ENCODE measurements at regions not wholly inside any gene's neighbourhood (a gene's known extent, or its start where the extent isn't known, plus 50 kb on each side); places are given as distances from the start of the nearest gene placed in this dataset.

- H3K36me3 ChIP-seq (ENCODE audit: insufficient read depth, low read length), result no peaks in the 10 kb centered on the region
- H3K9me3 ChIP-seq (ENCODE audit: low read length), result no peaks in the 10 kb centered on the region
- H3K9me2 ChIP-seq (ENCODE audit: insufficient read depth, low read length), result no peaks in the 10 kb centered on the region
- BruUV-seq (replicated peaks), result no TSS peak
- TF ChIP-seq EZH2phosphoT487 (IDR thresholded peaks at IDR 0.05; ENCODE audit: borderline replicate concordance, low read depth, low read length), result no peak
- no peak for TF ChIP-seq CTCF (conservative IDR thresholded peaks at IDR 0.05; ENCODE audit: low read length)
- H3K4me3 ChIP-seq (ENCODE audit: low read depth, low read length, poor library complexity, severe bottlenecking), result no peak overlapping the region
- CTCF ChIA-PET (ENCODE audit: unreplicated experiment), result no interaction called here
- no peaks in the 10 kb centered on the region for H4K20me1 ChIP-seq (ENCODE audit: insufficient read depth, low read length)
- H3K79me2 ChIP-seq (ENCODE audit: insufficient read depth, low read depth, low read length), result no peaks in the 10 kb centered on the region
- no peak for DNase-seq (ENCODE audit: low spot score)
- H2AFZ ChIP-seq (ENCODE audit: low read length), result no peak overlapping the region
- H3K4me1 ChIP-seq (ENCODE audit: insufficient read depth, low read length, poor library complexity, severe bottlenecking), result no peaks in the 10 kb centered on the region
- H3K4me2 ChIP-seq (ENCODE audit: low read length), result no peak overlapping the region
- intact Hi-C loops (cut with micrococcal nuclease; ENCODE audit: unreplicated experiment), result no loop called here
- H3K27ac ChIP-seq (ENCODE audit: low read depth, low read length, poor library complexity, severe bottlenecking), result no peak overlapping the region
- POLR2A ChIA-PET, result no interaction called here
Measured at GRCh38 chr15:79516646-79517045, 84.5 kb downstream of the MINAR1 start.

- H3K36me3 ChIP-seq (ENCODE audit: insufficient read depth, low read length), result no peaks in the 10 kb centered on the region
- CTCF ChIA-PET (ENCODE audit: unreplicated experiment), result interaction anchor here (0.7 kb wide), 1 partner anchor 9 kb away, joined by 5 read pairs; no protein-coding TSS in a partner anchor
- H3K9me2 ChIP-seq (ENCODE audit: insufficient read depth, low read length), result no peaks in the 10 kb centered on the region
- H3K79me2 ChIP-seq (ENCODE audit: insufficient read depth, low read depth, low read length), result no peaks in the 10 kb centered on the region
- DNase-seq (ENCODE audit: low spot score), result no peak
- intact Hi-C loops (cut with micrococcal nuclease; ENCODE audit: unreplicated experiment), result no loop called here
- no peaks in the 10 kb centered on the region for H3K4me1 ChIP-seq (ENCODE audit: insufficient read depth, low read length, poor library complexity, severe bottlenecking)
- H2AFZ ChIP-seq (ENCODE audit: low read length), result no peak overlapping the region
- H3K27ac ChIP-seq (ENCODE audit: low read depth, low read length, poor library complexity, severe bottlenecking), result no peak overlapping the region
- POLR2A ChIA-PET, result interaction anchor here (0.7 kb wide), 1 partner anchor 12 kb away, joined by 3 read pairs; no protein-coding TSS in a partner anchor
- no peaks in the 10 kb centered on the region for H4K20me1 ChIP-seq (ENCODE audit: insufficient read depth, low read length)
- no peak overlapping the region for H3K4me2 ChIP-seq (ENCODE audit: low read length)
- H3K4me3 ChIP-seq (ENCODE audit: low read depth, low read length, poor library complexity, severe bottlenecking), result no peak overlapping the region
- BruUV-seq (replicated peaks), result no TSS peak
- H3K9me3 ChIP-seq (ENCODE audit: low read length), result no peaks in the 10 kb centered on the region
- no peak for TF ChIP-seq EZH2phosphoT487 (IDR thresholded peaks at IDR 0.05; ENCODE audit: borderline replicate concordance, low read depth, low read length)
- TF ChIP-seq CTCF (conservative IDR thresholded peaks at IDR 0.05; ENCODE audit: low read length), result no peak
Measured at GRCh38 chr15:79519628-79520027, 87.5 kb downstream of the MINAR1 start.

GRCh38 chr15:79520654-79521053 lies 88.5 kb downstream of the MINAR1 start:
- CTCF ChIA-PET (ENCODE audit: unreplicated experiment), result no interaction called here
- no peaks in the 10 kb centered on the region for H4K20me1 ChIP-seq (ENCODE audit: insufficient read depth, low read length)
- intact Hi-C loops (cut with micrococcal nuclease; ENCODE audit: unreplicated experiment), result no loop called here

More at GRCh38 chr15:79520654-79521053, 88.5 kb downstream of the MINAR1 start:
- no peaks in the 10 kb centered on the region for H3K36me3 ChIP-seq (ENCODE audit: insufficient read depth, low read length)
- no peak overlapping the region for H2AFZ ChIP-seq (ENCODE audit: low read length)
- no peaks in the 10 kb centered on the region for H3K9me2 ChIP-seq (ENCODE audit: insufficient read depth, low read length)
- H3K4me1 ChIP-seq (ENCODE audit: insufficient read depth, low read length, poor library complexity, severe bottlenecking), result no peaks in the 10 kb centered on the region
- POLR2A ChIA-PET, result no interaction called here
- no peak overlapping the region for H3K4me2 ChIP-seq (ENCODE audit: low read length)
- no peaks in the 10 kb centered on the region for H3K79me2 ChIP-seq (ENCODE audit: insufficient read depth, low read depth, low read length)
- TF ChIP-seq CTCF (conservative IDR thresholded peaks at IDR 0.05; ENCODE audit: low read length) (no peak), EZH2phosphoT487 (IDR thresholded peaks at IDR 0.05; ENCODE audit: borderline replicate concordance, low read depth, low read length) (no peak)
- no TSS peak for BruUV-seq (replicated peaks)
- no peaks in the 10 kb centered on the region for H3K9me3 ChIP-seq (ENCODE audit: low read length)
- DNase-seq (ENCODE audit: low spot score), result no peak
- H3K4me3 ChIP-seq (ENCODE audit: low read depth, low read length, poor library complexity, severe bottlenecking), result no peak overlapping the region
- H3K27ac ChIP-seq (ENCODE audit: low read depth, low read length, poor library complexity, severe bottlenecking), result no peak overlapping the region
